ENCODE measurements at regions not wholly inside any gene's neighbourhood (a gene's known extent, or its start where the extent isn't known, plus 50 kb on each side); places are given as distances from the start of the nearest gene placed in this dataset.

DNA sequence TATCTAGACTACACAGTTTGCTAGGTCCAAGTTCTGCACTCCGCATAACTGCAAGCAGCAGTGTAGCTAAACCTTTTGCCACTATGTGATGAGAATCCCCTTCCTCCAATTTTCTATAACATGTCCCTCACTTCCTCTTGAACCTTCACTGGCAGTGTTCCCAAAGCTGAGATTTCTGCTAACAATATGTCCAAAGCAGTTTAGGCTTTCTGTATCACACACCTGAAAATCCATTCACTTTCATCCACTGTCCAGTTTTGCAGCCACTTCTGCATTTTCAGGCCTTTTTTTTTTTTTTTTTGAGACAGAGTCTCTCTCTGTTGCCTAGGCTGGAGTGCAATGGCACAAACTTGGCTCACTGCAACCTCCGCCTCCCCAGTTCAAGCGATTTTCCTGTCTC lies 111.1 kb downstream of the GADD45G start:
- Histone ChIP-seq H3K4me3 (ENCODE audit: low read length in 2 of 2) (no peak overlapping the region), H4K8ac (ENCODE audit: low read depth, low read length) (no peak overlapping the region), H3K27ac (replicated peaks; ENCODE audit: low read length) (no peak overlapping the region), H2BK15ac (ENCODE audit: low read length) (no peak overlapping the region), H3K36me3 (replicated peaks in 1 of 2; ENCODE audit: control insufficient read depth in 2 of 2, insufficient read depth in 2 of 2, low read length in 2 of 2) (no peaks in the 10 kb centered on the region), H3K4me2 (ENCODE audit: insufficient read depth, low read length, poor library complexity, severe bottlenecking) (no peak overlapping the region), H3K27me3 (ENCODE audit: control insufficient read depth in 3 of 3, insufficient read depth in 3 of 3, low read depth in 1 of 3, low read length in 3 of 3) (peaks cover 0 to 4% (median 0%) of the 10 kb centered on the region in 3 experiments), H2AFZ (ENCODE audit: low read length) (no peak overlapping the region), H3K18ac (ENCODE audit: low read length) (no peak overlapping the region), H3K9me3 (replicated peaks in 1 of 2; ENCODE audit: control insufficient read depth in 2 of 2, insufficient read depth in 1 of 2, low read depth in 1 of 2, low read length in 2 of 2) (no peaks in the 10 kb centered on the region), H4K91ac (ENCODE audit: low read depth, low read length, poor library complexity) (no peak overlapping the region), H3K9ac (ENCODE audit: low read depth, low read length, poor library complexity) (no peak overlapping the region), H3K4me1 (ENCODE audit: control insufficient read depth in 2 of 2, insufficient read depth in 1 of 2, low read depth in 1 of 2, low read length in 2 of 2) (no peaks in the 10 kb centered on the region), H2BK120ac (ENCODE audit: low read depth, low read length) (no peak overlapping the region), H3K4ac (ENCODE audit: low read length) (no peak overlapping the region), H2BK5ac (ENCODE audit: low read length) (no peak overlapping the region), H2AK5ac (ENCODE audit: low read depth, low read length) (no peak overlapping the region), H3K23ac (ENCODE audit: low read depth, low read length, poor library complexity) (no peak overlapping the region), H2BK12ac (ENCODE audit: low read length) (no peak overlapping the region), H3K79me1 (ENCODE audit: low read depth, low read length) (no peaks in the 10 kb centered on the region), H3K14ac (ENCODE audit: low read length) (no peak overlapping the region)
- WGBS, 2 donors (ENCODE audit: extremely low coverage in 2 of 2, insufficient read length in 2 of 2, insufficient replicate concordance in 1 of 2) = no CpG with 5 or more reads among the region's 3 CpGs
- DNase-seq (ENCODE audit: low spot score) = no peak

DNA sequence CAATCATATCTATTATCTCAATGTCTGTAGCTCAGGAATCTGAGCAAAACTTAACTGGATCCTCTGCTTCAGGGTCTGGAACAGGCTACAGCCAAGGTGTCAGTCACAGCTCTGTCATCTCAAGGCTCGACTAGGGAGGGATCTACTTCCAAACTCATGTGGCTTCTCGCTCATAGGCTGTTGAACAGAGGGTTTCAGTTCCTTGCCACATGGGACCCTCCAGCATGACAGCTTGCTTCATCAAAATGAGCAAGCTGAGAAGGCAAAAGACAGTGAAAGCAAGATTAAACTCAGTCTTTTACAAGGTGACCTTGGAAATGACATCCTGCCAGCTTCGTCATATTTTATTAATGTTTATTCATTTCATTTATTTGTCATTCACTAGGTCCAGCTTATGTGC lies 111.7 kb downstream of the GADD45G start:
- DNase-seq (ENCODE audit: low spot score) = no peak
- Histone ChIP-seq H4K8ac (ENCODE audit: low read depth, low read length) (no peak overlapping the region), H3K4me2 (ENCODE audit: insufficient read depth, low read length, poor library complexity, severe bottlenecking) (no peak overlapping the region), H3K23ac (ENCODE audit: low read depth, low read length, poor library complexity) (no peak overlapping the region), H3K14ac (ENCODE audit: low read length) (no peak overlapping the region), H3K18ac (ENCODE audit: low read length) (no peak overlapping the region), H2AK5ac (ENCODE audit: low read depth, low read length) (no peak overlapping the region), H3K79me1 (ENCODE audit: low read depth, low read length) (no peaks in the 10 kb centered on the region), H4K91ac (ENCODE audit: low read depth, low read length, poor library complexity) (no peak overlapping the region), H3K4me3 (ENCODE audit: low read length in 2 of 2) (no peak overlapping the region), H3K4ac (ENCODE audit: low read length) (no peak overlapping the region), H3K9ac (ENCODE audit: low read depth, low read length, poor library complexity) (no peak overlapping the region), H3K27me3 (ENCODE audit: control insufficient read depth in 3 of 3, insufficient read depth in 3 of 3, low read depth in 1 of 3, low read length in 3 of 3) (peaks cover 0 to 4% (median 0%) of the 10 kb centered on the region in 3 experiments), H3K9me3 (replicated peaks in 1 of 2; ENCODE audit: control insufficient read depth in 2 of 2, insufficient read depth in 1 of 2, low read depth in 1 of 2, low read length in 2 of 2) (no peaks in the 10 kb centered on the region), H3K4me1 (ENCODE audit: control insufficient read depth in 2 of 2, insufficient read depth in 1 of 2, low read depth in 1 of 2, low read length in 2 of 2) (no peaks in the 10 kb centered on the region), H3K27ac (replicated peaks; ENCODE audit: low read length) (no peak overlapping the region), H3K36me3 (replicated peaks in 1 of 2; ENCODE audit: control insufficient read depth in 2 of 2, insufficient read depth in 2 of 2, low read length in 2 of 2) (no peaks in the 10 kb centered on the region), H2AFZ (ENCODE audit: low read length) (no peak overlapping the region), H2BK120ac (ENCODE audit: low read depth, low read length) (no peak overlapping the region), H2BK12ac (ENCODE audit: low read length) (no peak overlapping the region), H2BK5ac (ENCODE audit: low read length) (no peak overlapping the region), H2BK15ac (ENCODE audit: low read length) (no peak overlapping the region)
- WGBS, 2 donors (ENCODE audit: extremely low coverage in 2 of 2, insufficient read length in 2 of 2, insufficient replicate concordance in 1 of 2) = no CpG with 5 or more reads among the region's 3 CpGs

DNA sequence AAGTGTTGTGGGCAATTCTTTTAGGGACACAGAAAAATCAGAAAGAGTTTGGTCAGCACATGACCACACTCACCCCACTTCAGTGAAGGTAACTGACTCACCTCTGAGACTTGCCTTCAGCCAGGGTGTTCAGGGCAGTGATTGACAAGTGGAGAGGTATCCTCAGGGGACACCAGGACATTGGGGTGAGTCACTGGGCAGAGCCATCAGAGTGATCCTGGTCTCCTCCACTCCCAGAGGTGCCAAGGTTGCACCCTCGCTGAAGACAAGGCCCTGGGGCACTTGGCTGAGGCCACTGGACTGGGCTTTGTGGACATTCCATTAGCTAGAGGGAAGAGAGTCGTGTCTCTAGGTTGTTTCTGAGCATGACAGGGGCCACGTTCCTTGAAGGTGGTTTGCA lies 113.4 kb downstream of the GADD45G start:
- no CpG with 5 or more reads among the region's 3 CpGs for WGBS, 2 donors (ENCODE audit: extremely low coverage in 2 of 2, insufficient read length in 2 of 2, insufficient replicate concordance in 1 of 2)
- Histone ChIP-seq H3K4ac (ENCODE audit: low read length) (no peak overlapping the region), H3K23ac (ENCODE audit: low read depth, low read length, poor library complexity) (no peak overlapping the region), H3K79me1 (ENCODE audit: low read depth, low read length) (no peaks in the 10 kb centered on the region), H3K4me2 (ENCODE audit: insufficient read depth, low read length, poor library complexity, severe bottlenecking) (no peak overlapping the region), H2AFZ (ENCODE audit: low read length) (no peak overlapping the region), H3K4me1 (ENCODE audit: control insufficient read depth in 2 of 2, insufficient read depth in 1 of 2, low read depth in 1 of 2, low read length in 2 of 2) (no peaks in the 10 kb centered on the region), H3K4me3 (ENCODE audit: low read length in 2 of 2) (no peak overlapping the region), H3K14ac (ENCODE audit: low read length) (no peak overlapping the region), H4K91ac (ENCODE audit: low read depth, low read length, poor library complexity) (no peak overlapping the region), H3K18ac (ENCODE audit: low read length) (no peak overlapping the region), H2BK12ac (ENCODE audit: low read length) (no peak overlapping the region), H3K9ac (ENCODE audit: low read depth, low read length, poor library complexity) (no peak overlapping the region), H2BK5ac (ENCODE audit: low read length) (no peak overlapping the region), H3K27ac (replicated peaks; ENCODE audit: low read length) (no peak overlapping the region), H3K27me3 (ENCODE audit: control insufficient read depth in 3 of 3, insufficient read depth in 3 of 3, low read depth in 1 of 3, low read length in 3 of 3) (peaks cover 0 to 4% (median 0%) of the 10 kb centered on the region in 3 experiments), H3K36me3 (replicated peaks in 1 of 2; ENCODE audit: control insufficient read depth in 2 of 2, insufficient read depth in 2 of 2, low read length in 2 of 2) (no peaks in the 10 kb centered on the region), H3K9me3 (replicated peaks in 1 of 2; ENCODE audit: control insufficient read depth in 2 of 2, insufficient read depth in 1 of 2, low read depth in 1 of 2, low read length in 2 of 2) (no peaks in the 10 kb centered on the region), H4K8ac (ENCODE audit: low read depth, low read length) (no peak overlapping the region), H2BK15ac (ENCODE audit: low read length) (no peak overlapping the region), H2AK5ac (ENCODE audit: low read depth, low read length) (no peak overlapping the region), H2BK120ac (ENCODE audit: low read depth, low read length) (no peak overlapping the region)
- no peak for DNase-seq (ENCODE audit: low spot score)

DNA sequence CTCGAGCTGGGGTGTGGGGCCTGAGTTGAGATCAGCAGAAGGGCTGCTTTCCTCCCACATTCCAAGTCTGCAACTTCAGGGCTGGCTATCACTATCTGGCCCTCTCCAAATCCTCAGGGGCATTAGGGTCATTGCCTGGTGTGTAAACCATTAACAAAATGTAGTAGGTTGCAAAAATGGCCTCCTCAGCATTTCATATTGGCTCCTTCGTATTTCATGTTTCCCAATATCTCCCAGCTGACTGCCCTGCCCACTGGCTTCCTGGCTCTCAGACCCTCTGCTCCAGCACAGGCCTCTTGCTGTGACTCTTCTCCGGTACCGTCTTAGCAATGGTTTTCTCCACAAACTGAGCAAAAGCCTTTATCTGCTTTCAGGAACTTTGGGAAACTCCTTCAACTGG lies 113.8 kb downstream of the GADD45G start:
- no peak overlapping the region for H2AK5ac ChIP-seq (ENCODE audit: low read depth, low read length)
- H2AFZ ChIP-seq (ENCODE audit: low read length) = no peak overlapping the region
- no CpG with 5 or more reads among the region's 4 CpGs for WGBS, 2 donors (ENCODE audit: extremely low coverage in 2 of 2, insufficient read length in 2 of 2, insufficient replicate concordance in 1 of 2)
- no peak for DNase-seq (ENCODE audit: low spot score)
- no peak overlapping the region for H3K14ac ChIP-seq (ENCODE audit: low read length)
- H2BK12ac ChIP-seq (ENCODE audit: low read length) = no peak overlapping the region
- no peak overlapping the region for H3K9ac ChIP-seq (ENCODE audit: low read depth, low read length, poor library complexity)
- H4K91ac ChIP-seq (ENCODE audit: low read depth, low read length, poor library complexity) = no peak overlapping the region
- H2BK120ac ChIP-seq (ENCODE audit: low read depth, low read length) = no peak overlapping the region
- H2BK15ac ChIP-seq (ENCODE audit: low read length) = no peak overlapping the region
- no peaks in the 10 kb centered on the region for H3K36me3 ChIP-seq (replicated peaks in 1 of 2; ENCODE audit: control insufficient read depth in 2 of 2, insufficient read depth in 2 of 2, low read length in 2 of 2)
- no peaks in the 10 kb centered on the region for H3K9me3 ChIP-seq (replicated peaks in 1 of 2; ENCODE audit: control insufficient read depth in 2 of 2, insufficient read depth in 1 of 2, low read depth in 1 of 2, low read length in 2 of 2)
- no peak overlapping the region for H4K8ac ChIP-seq (ENCODE audit: low read depth, low read length)
- H2BK5ac ChIP-seq (ENCODE audit: low read length) = no peak overlapping the region
- peaks cover 0 to 4% (median 0%) of the 10 kb centered on the region in 3 experiments for H3K27me3 ChIP-seq (ENCODE audit: control insufficient read depth in 3 of 3, insufficient read depth in 3 of 3, low read depth in 1 of 3, low read length in 3 of 3)
- H3K18ac ChIP-seq (ENCODE audit: low read length) = no peak overlapping the region
- no peaks in the 10 kb centered on the region for H3K79me1 ChIP-seq (ENCODE audit: low read depth, low read length)
- no peaks in the 10 kb centered on the region for H3K4me1 ChIP-seq (ENCODE audit: control insufficient read depth in 2 of 2, insufficient read depth in 1 of 2, low read depth in 1 of 2, low read length in 2 of 2)
- H3K4ac ChIP-seq (ENCODE audit: low read length) = no peak overlapping the region
- H3K23ac ChIP-seq (ENCODE audit: low read depth, low read length, poor library complexity) = no peak overlapping the region
- no peak overlapping the region for H3K27ac ChIP-seq (replicated peaks; ENCODE audit: low read length)
- no peak overlapping the region for H3K4me3 ChIP-seq (ENCODE audit: low read length in 2 of 2)
- H3K4me2 ChIP-seq (ENCODE audit: insufficient read depth, low read length, poor library complexity, severe bottlenecking) = no peak overlapping the region

Measured in neuronal stem cell (in vitro differentiated cells).